GM08714 (cell line): ENCODE measurements at regions not wholly inside any gene's neighbourhood (a gene's known extent, or its start where the extent isn't known, plus 50 kb on each side); places are given as distances from the start of the nearest gene placed in this dataset.
"Not testable (repeated sequence)": the region's sequence is repeated elsewhere in the genome, so short reads cannot be mapped to it uniquely, and the experiment has no call there.

Experiments used
- H3K4me3 ChIP-seq: fragments of 200-500 bp; sonication (Bioruptor generic); 2 replicates; pipeline ENCODE4 v1.5.1; 2014; ENCODE audit warnings: mild to moderate bottlenecking, low read length, inconsistent platforms
- ZNF274 ChIP-seq: IDR thresholded peaks from 2 replicates; pipeline ENCODE4 v1.6.1; 2012; ENCODE audit warnings: mild to moderate bottlenecking, low read depth, low read length

DNA sequence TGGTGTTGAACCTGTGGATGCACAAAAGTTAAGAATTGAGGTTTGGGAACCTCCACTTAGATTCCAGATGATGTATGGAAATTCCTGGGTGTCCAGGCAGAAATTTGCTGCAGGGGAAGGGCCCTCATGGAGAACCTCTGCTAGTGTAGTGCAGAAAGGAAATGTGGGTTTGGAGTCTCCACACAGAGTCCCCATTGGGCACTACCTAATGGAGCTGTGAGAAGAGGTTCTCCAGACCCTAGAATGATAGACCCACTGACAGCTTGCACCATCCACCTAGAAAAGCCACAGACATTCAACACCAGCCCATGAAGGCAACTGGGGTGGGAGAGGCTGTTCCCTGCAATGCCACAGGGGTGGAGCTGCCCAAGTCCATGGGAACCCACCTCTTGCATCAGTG, 1032.8 kb upstream of the EPHA6 start:
- TF ChIP-seq ZNF274 = no peak
- H3K4me3 ChIP-seq = no peak overlapping the region

DNA sequence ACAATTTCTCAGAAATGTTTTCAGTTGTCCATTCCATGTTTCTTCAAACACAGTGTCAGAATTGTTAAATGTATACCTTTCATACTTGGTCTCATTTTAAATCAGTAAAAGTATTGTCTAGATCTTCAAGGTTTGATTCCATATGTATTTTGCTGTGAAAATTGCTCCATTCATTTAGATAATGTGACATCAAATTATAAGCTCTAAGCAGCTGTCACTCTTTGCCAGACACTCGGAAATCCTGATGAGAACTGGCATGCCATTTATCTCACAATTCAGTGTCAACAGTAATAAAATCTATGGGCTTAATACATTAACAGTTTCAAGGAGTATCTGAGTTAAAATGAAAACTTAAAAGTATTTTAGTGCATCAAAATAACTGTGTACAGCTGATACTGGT, 1025.3 kb upstream of the EPHA6 start:
- no peak overlapping the region for H3K4me3 ChIP-seq
- no peak for TF ChIP-seq ZNF274

DNA sequence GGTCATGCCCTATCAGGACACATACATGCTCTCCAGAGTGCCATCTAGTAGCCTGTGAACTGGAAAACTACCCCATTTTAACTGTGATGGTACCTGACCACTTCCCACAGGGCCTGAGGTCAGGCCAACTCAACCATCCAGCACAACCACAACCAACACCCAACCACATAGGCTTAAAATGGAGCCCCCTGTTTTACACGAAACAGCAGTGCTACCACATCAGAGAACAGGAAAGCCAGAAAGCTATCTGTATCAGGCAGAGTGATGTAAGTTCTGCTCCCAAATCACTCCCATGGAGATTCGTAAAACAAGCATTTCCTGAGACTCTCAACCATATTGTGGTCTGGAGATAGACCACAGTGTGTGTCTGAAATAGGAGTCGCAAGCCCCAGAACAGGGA, 1017.3 kb upstream of the EPHA6 start:
- TF ChIP-seq ZNF274 = no peak
- no peak overlapping the region for H3K4me3 ChIP-seq

DNA sequence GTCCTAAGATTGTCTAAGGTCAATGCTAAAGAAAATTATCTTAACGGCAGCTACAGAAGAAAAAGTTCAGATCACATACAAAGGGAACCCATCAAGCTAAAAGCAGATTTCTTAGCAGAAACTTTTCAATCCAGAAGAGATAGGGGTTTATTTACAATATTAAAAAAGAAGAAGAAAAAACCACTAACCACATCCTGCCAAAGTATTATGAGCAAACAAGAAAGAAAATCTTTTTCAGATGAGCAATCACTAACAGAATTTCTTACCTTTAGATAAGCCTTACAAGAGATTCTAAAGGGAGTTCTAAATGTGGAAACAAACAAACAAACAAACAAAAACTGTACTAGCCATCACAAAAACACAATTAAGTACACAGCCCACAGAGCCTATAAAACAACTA, 1015.8 kb upstream of the EPHA6 start:
- no peak for TF ChIP-seq ZNF274
- no peak overlapping the region for H3K4me3 ChIP-seq

DNA sequence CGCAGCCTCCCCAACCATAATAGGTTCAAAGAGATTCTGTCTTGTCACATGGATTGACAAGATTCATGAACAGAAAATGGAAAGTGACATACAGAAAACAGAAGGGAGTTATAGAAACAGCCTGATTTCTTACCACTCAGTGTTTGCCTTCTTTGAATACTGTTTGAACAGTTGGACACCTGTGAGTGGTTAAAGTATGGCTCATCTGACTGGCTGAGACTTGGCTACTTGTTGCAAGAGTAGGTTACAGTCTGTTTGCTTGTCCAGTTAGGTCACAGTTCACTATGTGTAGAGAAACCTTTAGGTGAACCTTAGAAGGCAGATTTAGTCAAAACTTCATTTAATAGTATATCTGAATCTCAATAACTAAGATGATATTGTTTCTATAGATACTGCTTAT, 1003.9 kb upstream of the EPHA6 start:
- H3K4me3 ChIP-seq = no peak overlapping the region
- TF ChIP-seq ZNF274 = no peak

DNA sequence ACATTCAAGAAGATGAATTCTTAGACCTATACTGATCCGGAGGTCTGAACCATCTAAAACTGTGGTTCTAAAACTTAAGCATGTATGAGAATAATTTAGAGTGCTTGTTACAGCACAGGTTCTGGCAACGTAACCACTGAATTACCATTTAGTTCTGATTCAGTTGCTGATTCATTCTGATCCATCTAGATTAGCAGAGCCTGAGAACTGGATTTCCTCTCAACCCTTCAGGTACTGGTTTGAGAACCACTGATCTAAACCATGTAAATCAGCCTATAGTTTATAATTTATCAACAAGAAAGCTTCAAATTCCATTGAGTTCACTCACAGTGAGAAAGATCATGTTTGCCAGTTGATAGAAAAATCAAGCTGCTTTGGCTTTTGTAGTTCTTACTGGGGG, 1001.1 kb upstream of the EPHA6 start:
- no peak for TF ChIP-seq ZNF274
- H3K4me3 ChIP-seq = no peak overlapping the region

DNA sequence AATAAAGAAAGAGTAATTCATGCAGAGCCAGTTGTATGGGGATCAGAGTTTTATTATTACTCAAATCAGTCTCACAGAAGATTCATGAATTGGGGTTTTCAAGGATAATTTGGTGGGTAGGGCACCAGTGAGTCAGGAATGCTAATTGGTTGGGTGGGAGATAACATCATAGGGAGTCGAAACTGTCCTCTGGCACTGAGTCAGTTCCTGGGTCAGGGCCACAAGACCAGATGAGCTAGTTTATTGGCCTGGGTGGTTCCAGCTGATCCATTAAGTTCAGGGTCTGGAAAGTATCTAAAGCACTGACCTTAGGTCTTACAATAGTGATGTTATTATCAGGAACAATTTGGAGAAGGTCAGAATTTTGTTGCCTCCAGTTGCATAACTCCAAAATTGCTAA, 998.6 kb upstream of the EPHA6 start:
- H3K4me3 ChIP-seq = no peak overlapping the region
- TF ChIP-seq ZNF274 = no peak

DNA sequence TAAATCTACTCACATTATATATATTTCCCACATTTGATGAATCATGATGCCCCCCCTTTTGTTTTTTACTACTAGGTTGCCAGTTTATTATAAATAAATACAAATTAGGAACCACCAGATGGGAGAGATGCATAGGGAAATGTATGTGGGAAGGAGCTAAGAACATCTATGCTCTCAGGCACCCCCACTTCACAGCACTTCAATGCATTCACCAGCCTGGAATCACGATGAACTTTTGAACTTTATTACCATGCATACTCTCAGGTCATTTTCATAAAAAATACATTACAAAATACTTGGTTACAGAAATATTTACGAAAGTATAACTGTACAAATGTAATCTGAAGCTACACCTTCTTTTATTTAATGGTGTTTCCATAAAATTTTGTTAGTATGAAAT, 988.0 kb upstream of the EPHA6 start:
- TF ChIP-seq ZNF274 = no peak
- H3K4me3 ChIP-seq = no peak overlapping the region

DNA sequence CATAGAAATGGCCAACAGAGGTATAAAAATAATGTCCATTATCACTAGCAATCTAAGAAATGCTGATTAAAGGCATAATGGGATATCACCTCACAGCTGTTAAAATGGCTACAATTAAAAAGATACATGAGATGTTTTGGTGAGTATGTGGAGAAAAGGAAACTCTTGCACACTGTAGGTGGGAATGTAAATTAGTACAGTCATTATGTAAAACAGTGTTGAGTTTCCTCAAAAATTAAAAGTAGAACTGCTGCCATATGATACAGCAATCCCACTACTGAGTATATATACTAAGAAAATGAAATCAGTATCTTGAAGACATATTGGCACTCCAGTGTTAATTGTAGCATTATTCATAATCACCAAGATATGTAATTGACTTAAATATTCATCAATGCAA, 982.2 kb upstream of the EPHA6 start:
- no peak for TF ChIP-seq ZNF274
- no peak overlapping the region for H3K4me3 ChIP-seq

DNA sequence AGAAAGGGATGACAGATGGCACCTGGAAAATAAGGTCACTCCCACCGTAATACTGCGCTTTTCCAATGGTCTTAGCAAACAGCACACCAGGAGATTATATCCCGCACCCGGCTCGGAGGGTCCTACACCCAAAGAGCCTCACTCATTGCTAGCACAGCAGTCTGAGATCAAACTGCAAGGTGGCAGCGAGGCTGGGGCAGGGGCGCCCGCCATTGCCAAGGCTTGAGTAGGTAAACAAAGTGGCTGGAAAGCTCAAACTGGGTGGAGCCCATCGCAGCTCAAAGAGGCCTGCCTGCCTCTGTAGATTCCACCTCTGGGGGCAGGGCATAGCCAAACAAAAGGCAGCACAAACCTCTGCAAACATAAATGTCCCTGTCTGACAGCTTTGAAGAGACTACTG, 953.8 kb upstream of the EPHA6 start:
- H3K4me3 ChIP-seq = not testable (repeated sequence)

DNA sequence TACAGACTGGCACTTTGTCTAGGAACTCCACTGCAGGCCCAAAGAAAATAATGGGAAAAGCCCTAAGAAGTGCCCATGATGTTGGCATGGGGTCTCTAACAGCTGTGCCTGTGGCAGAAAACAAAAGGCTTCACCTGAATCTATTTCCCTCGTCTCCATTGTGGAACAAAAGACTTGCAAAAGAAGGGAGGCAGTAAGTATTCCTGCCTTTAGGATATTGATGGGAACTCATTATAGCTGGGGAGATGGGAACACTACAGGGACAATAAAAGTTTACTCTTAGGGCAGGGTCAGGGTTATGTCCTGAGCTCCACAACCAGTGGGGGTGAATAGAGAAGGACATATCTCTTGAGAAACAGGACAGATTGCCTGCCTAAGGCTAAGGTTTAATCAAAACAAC, 930.6 kb upstream of the EPHA6 start:
- no peak overlapping the region for H3K4me3 ChIP-seq
- no peak for TF ChIP-seq ZNF274

DNA sequence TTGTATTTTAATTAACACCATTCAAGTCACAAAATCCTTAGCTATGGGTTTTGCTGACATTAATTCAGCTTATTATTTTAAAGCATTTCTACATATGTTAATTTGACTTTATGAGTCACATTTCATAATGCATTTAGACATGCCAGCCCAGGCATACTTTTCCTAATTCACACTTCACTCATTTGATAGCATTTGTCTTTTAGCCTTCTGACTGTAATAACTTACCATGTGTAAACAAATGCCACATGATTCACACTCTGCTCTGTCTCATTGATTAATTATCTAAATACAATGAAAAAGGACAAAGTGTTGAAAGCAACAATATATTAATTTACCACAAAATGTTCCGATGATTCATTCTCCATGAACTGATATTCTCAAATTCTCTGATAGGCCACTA, 927.8 kb upstream of the EPHA6 start:
- no peak overlapping the region for H3K4me3 ChIP-seq
- no peak for TF ChIP-seq ZNF274

DNA sequence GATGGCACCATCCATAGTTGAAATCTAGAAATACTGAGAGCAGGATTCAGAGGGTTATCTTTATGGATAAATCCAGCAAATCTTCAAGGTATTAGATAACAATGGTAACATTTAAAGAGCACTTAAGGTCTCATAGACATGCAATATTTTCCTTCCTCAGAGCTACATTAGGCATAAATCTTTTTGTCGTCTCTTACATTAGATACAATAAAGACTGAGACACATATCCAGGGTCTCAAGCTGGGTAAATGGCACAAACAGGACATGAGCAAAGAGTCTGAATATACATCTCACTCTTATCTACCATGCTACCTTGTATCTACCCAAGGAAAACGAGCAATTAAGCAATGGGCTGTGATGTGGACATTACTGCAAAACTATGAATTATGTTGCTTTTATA, 927.3 kb upstream of the EPHA6 start:
- no peak overlapping the region for H3K4me3 ChIP-seq
- TF ChIP-seq ZNF274 = no peak

DNA sequence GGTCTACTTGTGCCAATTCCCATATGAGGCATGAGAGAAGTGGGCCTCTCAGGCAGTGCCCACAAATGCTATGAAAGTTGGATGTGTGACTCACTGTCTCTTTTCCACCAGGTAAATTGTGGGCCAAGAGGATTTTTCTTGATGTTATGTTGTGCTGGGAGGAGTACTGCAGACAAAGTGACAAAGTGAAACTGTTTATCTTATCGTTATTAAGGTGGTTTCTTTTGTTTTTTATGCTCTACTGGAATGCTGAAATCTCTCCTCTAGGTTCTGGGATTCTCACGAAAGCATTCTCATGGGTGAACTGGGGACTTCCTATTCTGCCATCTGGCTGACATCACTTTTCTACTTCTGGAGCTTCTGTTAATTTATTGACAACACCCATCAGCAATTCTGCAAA, 919.6 kb upstream of the EPHA6 start:
- no peak overlapping the region for H3K4me3 ChIP-seq
- TF ChIP-seq ZNF274 = no peak

DNA sequence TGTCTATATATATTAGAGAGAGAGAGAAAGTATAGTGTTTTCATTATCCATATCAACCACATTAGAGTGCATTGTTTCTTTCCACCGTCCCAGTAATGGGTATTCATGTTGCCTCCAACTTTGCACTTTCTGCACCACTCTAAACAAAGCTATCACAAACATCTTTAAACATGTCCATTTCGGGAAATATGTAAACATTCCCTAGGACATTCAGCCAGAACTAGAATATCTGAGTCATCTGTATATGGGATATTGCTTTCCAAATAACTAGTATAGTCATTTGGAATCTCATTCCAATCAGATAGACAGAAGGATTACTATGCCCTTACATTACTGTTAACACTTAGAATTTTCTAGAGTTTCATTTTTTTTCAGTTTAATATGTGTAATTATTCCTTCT, 914.9 kb upstream of the EPHA6 start:
- no peak overlapping the region for H3K4me3 ChIP-seq
- no peak for TF ChIP-seq ZNF274

DNA sequence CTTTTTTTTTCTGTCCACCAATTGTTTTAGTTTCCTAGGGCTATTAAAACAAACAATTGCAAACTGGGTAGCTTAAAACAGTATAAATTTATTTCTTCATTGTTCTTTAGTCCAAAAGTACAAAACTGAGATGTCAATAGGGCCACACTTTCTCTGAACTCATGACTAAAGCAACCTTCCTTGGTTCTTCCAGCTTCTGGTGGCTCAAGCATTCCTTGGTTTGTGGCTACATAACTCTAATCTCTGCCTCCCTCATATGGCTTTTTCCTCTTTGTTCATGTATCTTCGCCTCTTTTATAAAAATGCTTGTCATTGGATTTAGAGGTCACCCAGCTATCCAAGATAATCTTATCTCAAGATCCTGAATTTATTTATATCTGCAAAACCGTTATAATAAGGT, 914.5 kb upstream of the EPHA6 start:
- H3K4me3 ChIP-seq = no peak overlapping the region
- no peak for TF ChIP-seq ZNF274

DNA sequence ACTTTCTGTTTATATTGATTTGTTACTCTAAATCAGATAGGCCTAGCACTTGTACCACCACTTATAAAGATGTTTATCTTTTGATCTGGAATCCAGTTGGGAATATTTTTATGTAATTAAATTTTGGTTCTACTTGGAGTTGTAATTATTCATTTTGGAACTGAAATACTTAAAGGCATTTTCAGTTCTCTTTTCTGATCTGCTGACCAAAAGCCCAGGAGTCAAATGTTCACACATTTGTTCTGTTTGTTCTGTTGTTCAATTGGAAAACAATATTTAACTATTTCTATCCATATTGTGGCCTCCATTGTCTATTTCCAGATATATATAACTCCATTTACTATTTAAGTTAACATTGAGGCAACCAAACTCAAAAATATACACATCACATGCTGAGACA, 912.4 kb upstream of the EPHA6 start:
- no peak for TF ChIP-seq ZNF274
- no peak overlapping the region for H3K4me3 ChIP-seq
